Kidney tubule cell (primary cell): ENCODE measurements at regions not wholly inside any gene's neighbourhood (a gene's known extent, or its start where the extent isn't known, plus 50 kb on each side); places are given as distances from the start of the nearest gene placed in this dataset.

ENCODE experiments used
- DNase-seq: peaks from one replicate; pipeline ENCODE4 v3.0.0-alpha.2; 2018; ENCODE audit warnings: low spot score

DNA sequence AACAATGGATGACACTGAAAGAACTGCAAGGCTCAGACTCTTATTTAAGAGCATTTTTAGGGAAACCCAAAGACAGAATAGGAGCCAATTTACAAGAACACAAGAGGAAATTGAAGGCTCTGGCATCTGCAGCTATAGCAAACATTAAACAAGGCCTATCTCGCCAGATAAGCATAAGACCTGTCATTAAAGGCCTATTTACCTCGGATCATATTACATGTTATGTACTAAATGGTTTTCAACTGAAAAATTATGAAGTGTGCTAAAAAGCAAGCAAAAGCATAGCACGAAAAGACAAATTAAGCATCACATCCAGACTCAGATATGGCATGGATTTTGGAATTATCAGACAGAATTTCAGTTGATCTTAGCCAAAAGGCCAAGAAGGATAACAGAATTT lies 617.1 kb downstream of the SQOR start:
- no peak for DNase-seq

DNA sequence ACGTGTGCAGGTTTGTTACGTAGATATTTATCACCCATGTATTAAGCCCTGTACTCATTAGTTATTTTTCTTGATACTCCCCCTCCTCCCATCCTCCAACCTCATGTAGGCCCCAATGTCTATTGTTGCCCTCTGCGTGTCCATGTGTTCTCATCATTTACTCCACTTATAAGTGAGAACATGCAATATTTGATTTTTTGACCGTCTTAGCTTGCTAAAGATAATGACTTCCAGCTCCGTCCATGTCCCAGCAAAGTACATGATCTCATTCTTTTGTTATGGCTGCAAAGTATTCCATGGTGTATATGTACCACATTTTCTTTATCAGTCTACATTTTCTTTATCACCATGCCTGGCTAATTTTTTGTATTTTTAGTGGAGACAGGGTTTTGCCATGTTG lies 623.2 kb downstream of the SQOR start:
- no peak for DNase-seq

DNA sequence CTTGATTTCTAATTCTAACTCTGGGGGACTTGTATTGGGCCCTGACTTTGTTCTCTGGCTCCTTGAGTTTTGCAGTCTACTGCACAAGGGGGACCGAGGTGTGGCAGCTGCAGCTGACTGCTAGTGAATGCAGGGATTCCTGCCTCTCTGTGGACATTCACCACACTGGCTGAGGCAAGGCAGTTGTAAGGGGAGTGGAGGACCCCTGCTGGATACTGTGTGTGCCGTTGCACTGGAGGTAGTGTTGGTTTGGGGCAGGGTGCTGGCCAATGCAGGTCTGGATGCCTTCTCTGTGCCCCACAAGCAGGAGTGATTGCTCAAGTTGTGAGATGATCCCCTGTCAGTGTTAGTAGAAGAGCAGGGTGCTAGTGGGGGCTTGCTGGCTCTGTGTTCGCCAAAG lies 626.1 kb downstream of the SQOR start:
- no peak for DNase-seq

DNA sequence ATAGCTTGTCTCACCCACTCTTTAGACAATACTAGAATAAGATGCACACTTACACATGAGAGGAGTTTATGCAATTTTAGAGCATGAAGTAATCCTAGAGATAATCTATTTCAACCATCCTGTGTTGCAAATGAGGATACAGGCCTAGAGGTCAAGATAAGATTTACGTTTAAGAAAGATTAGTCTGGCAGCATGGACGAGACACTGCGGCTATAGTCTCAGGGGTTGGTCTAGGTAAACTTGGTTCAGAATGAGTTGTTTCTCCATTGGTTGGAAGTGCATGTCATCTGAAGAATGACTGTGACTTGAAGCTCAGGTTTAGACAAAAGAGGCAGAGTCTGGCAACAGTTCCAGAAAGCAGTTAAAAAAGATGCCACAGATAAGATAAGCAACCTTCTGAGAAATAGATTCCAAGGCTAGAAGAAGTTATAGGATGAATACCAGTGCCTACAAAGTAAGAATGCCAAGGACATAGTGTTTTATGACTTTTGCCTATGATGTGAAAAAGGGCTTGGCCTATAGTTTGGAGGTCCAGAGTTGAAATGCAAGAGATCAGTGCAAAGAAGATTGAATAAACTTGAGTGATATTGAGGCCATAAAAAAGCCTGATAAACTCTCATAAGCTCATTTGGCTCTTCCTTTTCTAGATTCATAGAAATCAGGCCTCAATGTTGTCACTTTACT lies 631.0 kb downstream of the SQOR start:
- DNase-seq = no peak

GRCh38 chr15:46266661-46267060 lies 631.8 kb downstream of the SQOR start:
- DNase-seq = no peak

- no peak for DNase-seq
Observed at GRCh38 chr15:46270481-46271147, 635.8 kb downstream of the SQOR start.

GRCh38 chr15:46275701-46276100 lies 640.9 kb downstream of the SQOR start:
- DNase-seq = no peak

DNA sequence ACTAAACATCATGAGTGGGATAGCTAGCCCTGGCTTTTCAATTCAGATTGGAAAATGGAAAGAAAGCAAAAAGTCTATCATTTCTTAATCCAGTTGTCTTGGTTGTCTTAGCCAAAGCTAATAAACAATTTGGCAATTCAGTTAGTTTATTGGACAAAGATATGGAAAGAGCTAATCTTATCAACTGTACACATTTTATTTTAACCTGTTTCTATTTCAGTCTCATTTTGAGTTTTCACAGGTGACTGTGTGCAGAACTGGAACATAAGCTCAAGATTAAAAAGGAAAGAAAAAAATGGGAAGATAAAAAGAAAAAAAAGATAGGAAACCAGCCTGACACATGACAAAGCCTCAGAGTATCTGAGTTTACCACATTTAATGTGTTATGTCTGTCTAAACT lies 642.6 kb downstream of the SQOR start:
- DNase-seq = no peak

GRCh38 chr15:46278062-46278461 lies 643.2 kb downstream of the SQOR start:
- no peak for DNase-seq

GRCh38 chr15:46278486-46279090 lies 643.8 kb downstream of the SQOR start:
- DNase-seq = no peak

DNA sequence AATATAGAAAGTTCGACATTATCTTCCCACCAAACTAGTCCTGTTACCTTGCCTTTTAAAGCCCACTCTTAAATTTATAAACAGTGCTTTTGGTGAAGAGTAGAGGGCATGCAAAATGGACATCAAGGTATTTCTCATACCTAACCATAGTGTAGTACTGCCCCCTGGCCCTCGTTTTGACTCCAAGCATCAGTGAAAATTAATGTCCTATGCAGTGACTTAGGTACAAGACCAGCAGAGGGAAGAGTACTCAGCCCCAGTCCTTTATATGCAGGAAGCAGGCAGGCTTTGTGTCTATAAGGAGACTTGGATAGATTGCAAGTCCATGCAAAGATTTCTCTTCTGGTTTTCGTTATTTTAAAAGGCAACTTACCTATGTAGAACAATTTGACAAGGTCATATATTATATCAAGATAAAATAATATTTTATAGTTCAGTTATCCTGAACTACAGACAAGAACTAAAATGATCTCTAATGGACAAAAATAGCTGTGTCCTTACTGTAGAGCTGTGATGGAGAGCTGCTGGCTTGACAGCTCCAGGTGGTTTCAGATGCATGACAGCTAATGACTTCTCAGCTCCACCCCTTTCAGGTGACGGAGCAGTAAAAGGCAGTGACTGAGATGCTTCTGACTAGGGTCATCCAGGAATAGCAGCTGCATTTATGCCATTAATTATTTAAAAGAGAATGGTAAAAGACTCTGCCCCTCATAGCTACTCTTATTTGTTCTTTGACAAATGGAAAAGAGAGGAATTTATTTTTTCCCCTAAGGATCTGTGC lies 646.1 kb downstream of the SQOR start:
- peak; percentile 14 for DNase-seq

DNA sequence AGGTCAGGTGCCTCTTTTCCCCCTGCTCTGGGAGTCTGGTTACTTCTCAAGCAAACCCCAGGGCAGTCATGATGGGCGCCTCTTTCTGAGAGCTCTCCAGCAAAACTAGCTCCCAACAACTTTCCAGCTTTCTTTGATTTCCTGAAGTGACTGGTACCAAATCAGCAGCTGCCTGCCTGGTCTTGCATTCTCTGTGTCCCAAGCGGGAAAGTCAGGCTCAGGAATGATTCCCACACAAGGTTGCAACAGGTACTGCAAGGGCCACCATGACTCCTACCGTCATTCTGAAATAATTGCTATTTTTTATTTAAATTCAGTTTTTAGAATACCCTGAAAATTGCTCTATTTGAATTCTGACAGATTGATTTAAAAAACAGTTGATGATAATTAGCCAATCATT lies 658.7 kb downstream of the SQOR start:
- DNase-seq = no peak

- DNase-seq = no peak
Observed at GRCh38 chr15:46296002-46296401, 661.2 kb downstream of the SQOR start.

GRCh38 chr15:46296797-46297196 lies 662.0 kb downstream of the SQOR start:
- DNase-seq = no peak

DNA sequence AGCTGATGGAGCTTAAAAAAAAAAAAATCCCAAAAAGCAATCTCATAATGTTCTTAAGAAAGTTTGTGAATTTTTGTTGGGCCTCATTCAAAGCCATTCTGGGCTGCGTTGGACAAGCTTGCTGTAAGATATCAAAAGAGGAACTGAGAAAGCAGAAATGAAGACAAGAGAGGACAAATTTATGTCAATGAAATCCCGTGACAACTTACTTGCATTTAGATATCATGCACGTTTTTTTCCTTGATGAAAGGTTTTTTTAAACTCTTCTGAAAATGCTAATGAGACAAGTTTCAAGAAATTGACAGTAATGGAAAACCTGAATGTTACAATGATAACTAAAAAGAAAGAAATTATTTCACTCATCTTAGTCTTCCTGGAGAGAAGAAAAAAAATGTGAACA lies 662.9 kb downstream of the SQOR start:
- no peak for DNase-seq

GRCh38 chr15:46300716-46301115 lies 665.9 kb downstream of the SQOR start:
- no peak for DNase-seq

DNA sequence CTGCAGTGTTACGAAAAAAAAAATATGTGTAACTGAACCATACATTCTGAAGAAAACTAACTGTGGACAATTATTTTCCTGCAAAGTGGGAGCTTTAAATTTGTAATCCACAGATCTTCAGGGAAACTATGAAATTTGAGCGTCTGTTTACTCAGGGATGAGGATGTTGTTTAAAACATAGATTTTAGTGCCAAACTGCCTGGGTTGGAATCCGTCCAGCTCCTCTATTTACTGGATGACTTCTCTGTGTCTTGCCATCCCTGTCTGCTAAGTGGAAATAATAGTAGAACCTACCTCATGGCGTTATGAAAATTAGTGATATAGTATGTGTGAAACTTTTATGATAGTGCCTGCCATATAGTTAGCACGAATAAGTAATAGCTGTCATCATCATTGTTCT lies 666.5 kb downstream of the SQOR start:
- no peak for DNase-seq

- no peak for DNase-seq
Observed at GRCh38 chr15:46301826-46302225, 667.0 kb downstream of the SQOR start.

GRCh38 chr15:46304321-46304720 lies 669.5 kb downstream of the SQOR start:
- peak; percentile 41 for DNase-seq

- no peak for DNase-seq
Observed at GRCh38 chr15:46307746-46308145, 672.9 kb downstream of the SQOR start.

GRCh38 chr15:46309914-46310313 lies 675.1 kb downstream of the SQOR start:
- DNase-seq = no peak

GRCh38 chr15:46312133-46312740 lies 677.4 kb downstream of the SQOR start:
- DNase-seq = peak; percentile 79
